ENCODE measurements at regions not wholly inside any gene's neighbourhood (a gene's known extent, or its start where the extent isn't known, plus 50 kb on each side); places are given as distances from the start of the nearest gene placed in this dataset.

DNA sequence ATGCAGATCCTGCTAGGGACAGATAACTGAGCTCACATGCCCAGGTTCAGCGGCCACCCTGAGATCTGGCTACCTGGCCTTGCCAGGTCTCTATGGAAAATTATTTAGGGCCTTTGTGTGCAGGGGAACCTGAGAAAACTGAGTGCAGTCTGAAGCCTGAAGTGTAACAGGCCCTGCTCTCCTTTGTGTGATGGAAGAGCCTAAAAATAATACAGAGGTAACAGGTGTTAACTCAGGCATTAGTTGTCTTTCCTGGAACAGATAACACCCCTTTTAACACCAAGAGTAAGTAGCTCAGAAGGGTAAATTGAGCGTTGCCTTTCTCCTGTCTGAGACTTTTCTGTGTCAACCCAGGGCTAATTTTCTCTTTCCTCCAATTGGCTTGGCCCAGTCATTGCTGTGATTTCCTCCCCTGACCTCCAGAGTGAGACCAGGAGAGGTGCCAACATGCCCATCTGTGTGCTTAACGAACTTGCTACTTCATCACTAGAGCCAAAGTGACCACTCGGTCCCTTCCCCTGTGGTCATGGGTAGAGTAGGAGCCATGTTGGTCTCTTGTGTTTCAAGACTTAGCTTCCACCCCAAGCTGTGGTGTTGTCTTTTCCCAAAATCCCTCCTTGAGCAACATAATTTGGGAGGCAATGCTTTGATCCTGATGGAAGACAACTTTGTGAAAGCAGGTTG, 304.4 kb upstream of the JAG1 start:
- FAIRE-seq = no peak

GRCh38 chr20:10978713-10979112, 304.9 kb upstream of the JAG1 start:
- no peak for FAIRE-seq

More for the DNA sequence above, 304.4 kb upstream of the JAG1 start:
- DNase-seq (ENCODE audit: extremely low spot score, insufficient read length, low read depth) = no peak

GRCh38 chr20:10982692-10983091, 308.9 kb upstream of the JAG1 start:
- FAIRE-seq (no peak), DNase-seq (ENCODE audit: extremely low spot score, insufficient read length, low read depth) (no peak)

More at GRCh38 chr20:10978713-10979112, 304.9 kb upstream of the JAG1 start:
- DNase-seq (ENCODE audit: extremely low spot score, insufficient read length, low read depth) = no peak

- no peak for DNase-seq (ENCODE audit: extremely low spot score, insufficient read length, low read depth)
- FAIRE-seq = no peak
Observed at GRCh38 chr20:10984294-10984693, 310.5 kb upstream of the JAG1 start.

DNA sequence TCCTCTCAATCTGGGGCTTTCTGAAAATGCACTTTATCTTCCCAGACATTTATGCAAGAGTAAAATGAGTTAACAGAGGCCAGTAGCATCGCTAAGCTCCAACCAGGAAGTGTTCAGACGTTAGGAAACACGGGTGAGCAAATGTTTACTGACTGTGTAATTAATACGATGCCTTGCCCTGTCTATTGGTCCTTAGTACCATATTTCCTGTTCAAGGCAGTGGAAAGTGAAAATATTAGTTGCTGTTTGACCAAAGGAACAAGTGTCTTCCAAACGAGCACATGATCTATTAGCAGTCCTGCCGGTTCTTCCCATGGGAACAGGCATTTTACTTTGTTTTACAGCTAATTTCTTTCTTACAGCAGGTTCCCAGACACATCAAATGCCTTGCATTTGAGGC, 311.1 kb upstream of the JAG1 start:
- no peak for DNase-seq (ENCODE audit: extremely low spot score, insufficient read length, low read depth)

GRCh38 chr20:10985536-10985935, 311.7 kb upstream of the JAG1 start:
- no peak for FAIRE-seq
- no peak for DNase-seq (ENCODE audit: extremely low spot score, insufficient read length, low read depth)

More for the DNA sequence above, 311.1 kb upstream of the JAG1 start:
- no peak for FAIRE-seq

DNA sequence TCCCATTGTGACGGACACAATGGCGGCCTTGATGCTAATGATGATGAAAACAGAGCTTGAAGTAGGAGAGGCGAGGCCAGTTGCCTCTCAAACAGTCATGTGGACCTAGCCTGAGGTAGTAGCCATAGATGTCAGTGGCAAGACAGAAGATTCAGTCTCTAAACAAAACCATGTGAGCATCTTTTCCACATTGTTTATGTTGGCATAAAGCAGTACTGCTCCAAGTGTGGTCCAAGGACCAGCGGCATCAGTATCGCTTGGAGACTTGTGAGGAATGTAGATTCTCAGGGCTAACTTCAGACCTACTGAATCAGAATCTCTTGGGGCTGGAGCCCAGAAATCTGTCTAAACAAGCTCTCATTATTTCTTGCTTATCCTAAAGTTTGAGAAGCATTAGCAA, 312.8 kb upstream of the JAG1 start:
- DNase-seq (ENCODE audit: extremely low spot score, insufficient read length, low read depth) (no peak), FAIRE-seq (no peak)

DNA sequence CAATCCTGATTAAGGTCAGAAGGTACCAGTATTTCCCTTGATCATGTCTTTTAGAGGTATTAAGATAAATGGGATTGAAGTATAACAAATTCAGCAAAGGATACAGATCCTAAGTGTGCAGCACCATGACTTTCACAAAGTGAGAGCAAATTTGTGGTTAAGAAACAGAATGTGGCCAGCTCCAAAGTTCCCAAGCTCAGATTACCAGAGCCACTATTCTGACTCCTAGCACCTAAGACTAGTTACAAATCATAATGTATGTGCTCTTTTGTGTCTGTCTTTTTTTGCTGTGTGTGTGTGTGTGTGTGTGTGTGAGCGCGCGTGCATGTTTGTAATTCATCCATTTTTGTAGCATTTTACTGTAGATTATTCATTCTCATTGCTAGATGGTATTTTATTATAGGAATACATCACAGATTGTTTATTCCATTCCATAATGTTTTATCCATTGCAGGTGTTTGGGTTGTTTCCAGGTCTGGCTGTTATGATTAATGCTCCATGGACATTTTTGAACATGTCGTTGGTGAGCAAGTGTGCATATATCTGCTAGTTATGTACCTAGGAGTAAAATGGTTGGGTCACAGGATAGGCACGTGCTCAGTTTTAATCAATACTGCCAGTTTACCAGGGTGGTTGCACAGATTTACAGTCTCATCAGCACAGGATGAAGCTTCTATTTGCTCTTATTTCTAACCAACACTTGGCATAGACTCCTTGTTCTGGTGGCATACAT, 314.0 kb upstream of the JAG1 start:
- no peak for DNase-seq (ENCODE audit: extremely low spot score, insufficient read length, low read depth)
- FAIRE-seq = no peak

- FAIRE-seq (no peak), DNase-seq (ENCODE audit: extremely low spot score, insufficient read length, low read depth) (no peak)
Observed at GRCh38 chr20:10990625-10991382, 317.0 kb upstream of the JAG1 start.

DNA sequence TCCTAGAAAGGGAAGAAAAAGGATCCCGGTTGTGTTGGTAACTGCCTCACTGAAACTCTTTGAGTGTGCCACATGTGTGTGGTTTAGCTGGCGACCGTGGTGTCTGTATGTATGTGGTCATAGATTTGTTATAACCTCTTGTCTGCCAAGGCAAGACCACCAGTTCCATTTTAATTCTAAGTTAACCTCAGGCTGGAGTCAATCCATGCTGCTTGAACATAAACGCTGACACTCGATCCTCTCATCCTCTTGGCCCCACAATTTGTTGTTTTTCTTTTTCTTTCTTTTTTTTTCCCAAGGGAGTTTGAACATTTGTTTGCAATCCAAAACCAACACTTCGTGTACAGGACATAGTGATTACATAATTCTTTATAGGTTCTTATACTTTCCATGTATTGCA, 318.9 kb upstream of the JAG1 start:
- DNase-seq (ENCODE audit: extremely low spot score, insufficient read length, low read depth) (no peak), FAIRE-seq (no peak)

- FAIRE-seq = no peak
- no peak for DNase-seq (ENCODE audit: extremely low spot score, insufficient read length, low read depth)
Observed at GRCh38 chr20:10994991-10995700, 321.3 kb upstream of the JAG1 start.

DNA sequence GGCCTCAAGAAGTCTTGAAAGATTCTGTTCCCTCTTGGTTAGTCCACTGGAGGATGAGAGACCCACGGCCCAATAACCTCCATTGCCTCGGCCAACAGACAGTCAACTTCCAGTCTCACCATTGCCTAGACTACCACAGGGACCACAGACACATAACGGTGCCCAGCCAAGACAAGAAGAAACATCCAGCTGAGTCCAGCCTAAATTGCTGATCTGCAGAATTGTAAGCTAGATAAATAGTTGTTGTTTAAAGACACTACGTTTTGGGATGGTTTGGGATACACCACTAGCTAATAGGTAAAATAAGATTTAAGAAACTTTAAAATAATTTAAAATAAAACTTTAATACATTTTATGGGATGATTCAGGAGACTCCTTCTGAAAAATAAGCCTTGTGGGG, 324.7 kb upstream of the JAG1 start:
- FAIRE-seq = no peak
- no peak for DNase-seq (ENCODE audit: extremely low spot score, insufficient read length, low read depth)

DNA sequence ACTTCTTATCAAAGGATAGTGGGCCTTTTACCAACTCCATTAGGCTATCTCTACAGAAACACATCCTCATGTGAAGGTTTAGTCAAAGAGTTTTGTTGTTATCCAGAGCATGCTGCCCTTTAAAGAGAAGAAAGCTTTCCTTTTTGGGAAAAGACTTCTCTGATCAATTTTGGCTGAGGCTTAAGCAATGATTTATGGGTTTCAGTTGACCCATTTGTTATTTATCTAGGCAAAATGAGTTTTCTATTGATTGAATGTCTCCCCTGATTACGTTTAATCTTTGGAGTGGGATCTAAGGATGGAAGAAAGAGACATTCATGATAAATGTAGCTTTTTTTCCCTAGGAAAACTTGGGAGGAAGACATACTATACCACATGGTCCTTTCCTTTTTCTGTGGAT, 326.6 kb upstream of the JAG1 start:
- no peak for DNase-seq (ENCODE audit: extremely low spot score, insufficient read length, low read depth)
- FAIRE-seq = no peak

GRCh38 chr20:11001302-11001701, 327.5 kb upstream of the JAG1 start:
- DNase-seq (ENCODE audit: extremely low spot score, insufficient read length, low read depth) = no peak
- no peak for FAIRE-seq

GRCh38 chr20:11001764-11002540, 328.2 kb upstream of the JAG1 start:
- no peak for DNase-seq (ENCODE audit: extremely low spot score, insufficient read length, low read depth)

DNA sequence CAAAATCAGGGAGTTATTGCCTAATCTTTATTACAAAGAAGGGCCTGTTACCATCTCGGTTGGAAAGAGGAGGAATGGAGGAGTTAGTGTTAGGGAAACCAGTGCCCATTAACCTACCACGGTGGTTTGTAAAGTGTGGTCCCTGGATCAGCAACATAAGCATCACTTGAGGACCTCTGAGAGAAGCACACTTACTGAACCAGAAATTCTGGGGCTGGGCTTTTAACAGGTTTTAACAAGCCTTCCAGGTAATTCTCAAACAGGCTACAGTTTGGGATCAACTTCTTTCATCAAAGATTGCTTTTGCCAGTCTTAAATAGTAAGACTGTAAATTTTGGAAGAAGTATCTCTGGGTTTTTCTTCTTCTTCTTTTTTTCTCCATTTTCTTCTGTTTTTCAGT, 329.5 kb upstream of the JAG1 start:
- no peak for FAIRE-seq

More at GRCh38 chr20:11001764-11002540, 328.2 kb upstream of the JAG1 start:
- no peak for FAIRE-seq

GRCh38 chr20:11008444-11009033, 334.7 kb upstream of the JAG1 start:
- no peak for DNase-seq (ENCODE audit: extremely low spot score, insufficient read length, low read depth)
- FAIRE-seq = no peak

More for the DNA sequence above, 329.5 kb upstream of the JAG1 start:
- no peak for DNase-seq (ENCODE audit: extremely low spot score, insufficient read length, low read depth)

GRCh38 chr20:11011653-11012052, 337.9 kb upstream of the JAG1 start:
- FAIRE-seq (no peak), DNase-seq (ENCODE audit: extremely low spot score, insufficient read length, low read depth) (no peak)

DNA sequence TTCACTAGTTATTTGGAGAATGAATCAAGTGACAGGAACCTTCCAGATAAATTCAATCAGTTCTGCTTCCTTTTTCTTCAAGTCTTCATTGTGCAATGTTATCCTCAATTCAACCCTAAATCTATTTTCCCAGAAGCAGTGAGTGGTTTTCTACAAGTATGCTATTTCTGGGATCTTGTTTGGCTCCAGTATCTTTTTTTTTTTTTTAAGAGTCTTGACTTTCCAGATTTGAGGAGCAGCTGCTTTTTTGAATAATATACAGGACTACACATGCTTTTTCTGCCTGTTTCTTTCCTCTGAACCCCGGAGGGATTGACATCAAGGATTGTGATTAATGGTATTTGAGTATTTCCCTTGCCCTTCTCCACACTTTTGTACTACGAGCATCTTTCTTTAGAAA, 339.2 kb upstream of the JAG1 start:
- no peak for FAIRE-seq
- no peak for DNase-seq (ENCODE audit: extremely low spot score, insufficient read length, low read depth)

All from GM18507 (cell line).